ENCODE measurements at regions not wholly inside any gene's neighbourhood (a gene's known extent, or its start where the extent isn't known, plus 50 kb on each side); places are given as distances from the start of the nearest gene placed in this dataset.

DNA sequence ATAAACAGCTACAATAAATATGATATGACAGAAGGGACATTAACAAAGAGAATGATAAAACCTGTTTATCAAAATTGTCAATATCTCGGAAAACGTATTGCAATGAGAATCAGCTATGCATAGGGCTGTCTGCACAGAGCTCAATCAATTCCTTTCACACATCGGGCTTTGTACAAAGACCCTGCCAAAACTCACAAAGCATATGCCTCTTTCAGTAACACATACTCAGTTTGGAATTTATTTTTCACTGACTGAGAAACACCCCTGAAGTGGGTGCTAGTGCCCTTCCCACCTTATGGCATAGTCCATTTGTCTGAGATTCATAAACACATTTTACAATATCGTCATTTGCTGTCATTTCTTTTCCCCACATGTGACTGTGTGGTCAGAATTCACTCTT is 815.8 kb upstream of the FAM98A start:
- no peak overlapping the region for H3K27ac ChIP-seq (ENCODE audit: low read depth in 2 of 2, low read length in 1 of 2)
- 73 to 74% methylated on average over 4 of the region's 4 CpGs for WGBS, 2 donors
- no peaks in the 10 kb centered on the region for H3K36me3 ChIP-seq (ENCODE audit: control insufficient read depth in 2 of 2, insufficient read depth in 2 of 2, low read length in 1 of 2)
- no peaks in the 10 kb centered on the region for H3K4me1 ChIP-seq (ENCODE audit: control insufficient read depth in 2 of 2, insufficient read depth in 2 of 2, low read length in 1 of 2)
- H3K27me3 ChIP-seq (ENCODE audit: control insufficient read depth in 1 of 2, insufficient read depth in 2 of 2, low read length in 2 of 2), result no peaks in the 10 kb centered on the region
- no peak overlapping the region for H3K4me3 ChIP-seq (ENCODE audit: low read depth in 1 of 2, low read length in 2 of 2)
- no peaks in the 10 kb centered on the region for H3K9me3 ChIP-seq (ENCODE audit: control insufficient read depth in 2 of 2, insufficient read depth in 1 of 2, low read depth in 1 of 2, low read length in 1 of 2)

DNA sequence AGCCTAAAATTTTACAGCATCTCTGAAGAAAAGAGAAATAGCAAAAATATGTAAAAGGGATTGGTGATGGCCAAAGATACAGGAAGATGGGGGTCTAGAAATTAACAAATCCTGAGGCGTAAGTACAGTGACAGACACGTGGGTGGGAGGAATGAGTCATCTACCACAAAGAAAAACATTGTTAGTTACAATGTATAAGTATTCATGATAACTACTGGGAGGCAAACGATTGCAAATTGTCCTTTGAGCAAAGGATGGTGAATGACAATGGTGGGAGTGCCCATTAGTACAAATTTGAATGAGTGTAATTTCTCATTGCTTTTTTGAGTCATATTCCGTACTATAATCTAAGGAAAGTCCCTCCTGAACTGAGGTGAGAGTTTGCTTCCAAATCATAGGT is 809.0 kb upstream of the FAM98A start:
- Histone ChIP-seq H3K9me3 (ENCODE audit: control insufficient read depth in 2 of 2, insufficient read depth in 1 of 2, low read depth in 1 of 2, low read length in 1 of 2) (no peaks in the 10 kb centered on the region), H3K4me1 (ENCODE audit: control insufficient read depth in 2 of 2, insufficient read depth in 2 of 2, low read length in 1 of 2) (no peaks in the 10 kb centered on the region), H3K4me3 (ENCODE audit: low read depth in 1 of 2, low read length in 2 of 2) (no peak overlapping the region), H3K36me3 (ENCODE audit: control insufficient read depth in 2 of 2, insufficient read depth in 2 of 2, low read length in 1 of 2) (no peaks in the 10 kb centered on the region), H3K27ac (ENCODE audit: low read depth in 2 of 2, low read length in 1 of 2) (no peak overlapping the region), H3K27me3 (ENCODE audit: control insufficient read depth in 1 of 2, insufficient read depth in 2 of 2, low read length in 2 of 2) (no peaks in the 10 kb centered on the region)
- 56 to 59% methylated on average over 4 of the region's 4 CpGs for WGBS, 2 donors

DNA sequence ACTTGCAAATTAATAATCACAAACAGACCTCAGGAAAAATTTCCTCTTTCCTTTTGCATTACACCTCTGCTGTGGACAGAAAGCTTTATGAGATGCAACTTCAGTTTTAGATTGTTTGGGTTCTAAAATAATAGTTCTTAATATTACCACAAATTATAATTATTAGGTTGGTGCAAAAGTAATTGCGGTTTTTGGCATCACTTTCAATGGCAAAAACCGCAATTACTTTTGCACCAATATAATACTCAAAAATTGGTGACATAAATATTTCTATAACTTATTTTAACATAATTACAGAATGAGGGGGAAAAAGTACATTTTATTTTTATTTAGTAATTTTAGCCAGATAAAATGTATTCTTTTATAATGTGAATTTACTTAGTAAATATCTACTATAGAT is 804.4 kb upstream of the FAM98A start:
- Histone ChIP-seq H3K27me3 (ENCODE audit: control insufficient read depth in 1 of 2, insufficient read depth in 2 of 2, low read length in 2 of 2) (no peaks in the 10 kb centered on the region), H3K9me3 (ENCODE audit: control insufficient read depth in 2 of 2, insufficient read depth in 1 of 2, low read depth in 1 of 2, low read length in 1 of 2) (no peaks in the 10 kb centered on the region), H3K4me1 (ENCODE audit: control insufficient read depth in 2 of 2, insufficient read depth in 2 of 2, low read length in 1 of 2) (no peaks in the 10 kb centered on the region), H3K27ac (ENCODE audit: low read depth in 2 of 2, low read length in 1 of 2) (no peak overlapping the region), H3K36me3 (ENCODE audit: control insufficient read depth in 2 of 2, insufficient read depth in 2 of 2, low read length in 1 of 2) (no peaks in the 10 kb centered on the region), H3K4me3 (ENCODE audit: low read depth in 1 of 2, low read length in 2 of 2) (no peak overlapping the region)
- 91 to 92% methylated on average over 2 of the region's 2 CpGs for WGBS, 2 donors

DNA sequence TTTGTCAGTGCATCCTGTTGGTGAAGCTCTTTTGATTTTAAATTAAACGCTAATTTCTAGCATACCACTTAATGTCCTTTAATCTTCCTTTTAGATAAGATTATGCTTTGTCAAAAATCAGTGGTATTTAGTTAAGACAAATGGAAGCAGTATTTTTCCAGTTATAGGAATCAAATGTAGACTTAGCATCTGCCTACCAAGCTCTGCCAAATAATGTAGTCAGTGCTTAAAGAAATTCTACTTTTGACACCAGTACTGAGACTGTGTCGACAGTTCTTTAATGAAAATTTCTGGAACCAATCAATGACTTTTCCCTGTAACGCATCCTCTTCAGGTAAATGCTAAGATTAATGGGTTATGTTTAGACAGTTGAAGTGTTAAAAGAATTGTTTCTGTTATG is 803.3 kb upstream of the FAM98A start:
- Histone ChIP-seq H3K27me3 (ENCODE audit: control insufficient read depth in 1 of 2, insufficient read depth in 2 of 2, low read length in 2 of 2) (no peaks in the 10 kb centered on the region), H3K4me1 (ENCODE audit: control insufficient read depth in 2 of 2, insufficient read depth in 2 of 2, low read length in 1 of 2) (no peaks in the 10 kb centered on the region)
- WGBS, 2 donors, result 90 to 94% methylated on average over 3 of the region's 3 CpGs

DNA sequence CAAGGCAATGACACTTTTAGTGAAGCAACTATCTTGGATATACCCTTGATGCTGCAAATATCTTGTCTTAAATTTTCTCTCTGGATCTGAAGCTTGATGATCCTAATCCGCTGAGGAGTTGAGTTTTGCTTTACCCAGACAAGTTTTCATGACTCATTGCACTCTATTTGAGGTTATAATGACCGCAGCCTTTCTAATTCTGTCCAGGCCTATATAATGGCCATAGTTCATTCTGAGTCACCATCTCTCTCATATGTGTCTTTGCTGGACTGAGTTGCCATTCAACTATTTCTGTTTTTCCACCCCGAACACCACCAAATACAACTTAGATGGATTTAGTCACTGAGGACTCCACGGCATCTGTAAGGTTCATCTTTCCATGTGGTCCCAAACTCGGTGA is 802.1 kb upstream of the FAM98A start:
- H3K4me3 ChIP-seq (ENCODE audit: low read depth in 1 of 2, low read length in 2 of 2), result no peak overlapping the region
- no peaks in the 10 kb centered on the region for H3K36me3 ChIP-seq (ENCODE audit: control insufficient read depth in 2 of 2, insufficient read depth in 2 of 2, low read length in 1 of 2)
- 81 to 87% methylated on average over 5 of the region's 5 CpGs for WGBS, 2 donors
- H3K27ac ChIP-seq (ENCODE audit: low read depth in 2 of 2, low read length in 1 of 2), result no peak overlapping the region
- H3K4me1 ChIP-seq (ENCODE audit: control insufficient read depth in 2 of 2, insufficient read depth in 2 of 2, low read length in 1 of 2), result no peaks in the 10 kb centered on the region
- H3K27me3 ChIP-seq (ENCODE audit: control insufficient read depth in 1 of 2, insufficient read depth in 2 of 2, low read length in 2 of 2), result no peaks in the 10 kb centered on the region
- H3K9me3 ChIP-seq (ENCODE audit: control insufficient read depth in 2 of 2, insufficient read depth in 1 of 2, low read depth in 1 of 2, low read length in 1 of 2), result no peaks in the 10 kb centered on the region

More for the DNA sequence above, 803.3 kb upstream of the FAM98A start:
- no peaks in the 10 kb centered on the region for H3K36me3 ChIP-seq (ENCODE audit: control insufficient read depth in 2 of 2, insufficient read depth in 2 of 2, low read length in 1 of 2)
- H3K4me3 ChIP-seq (ENCODE audit: low read depth in 1 of 2, low read length in 2 of 2), result no peak overlapping the region
- no peaks in the 10 kb centered on the region for H3K9me3 ChIP-seq (ENCODE audit: control insufficient read depth in 2 of 2, insufficient read depth in 1 of 2, low read depth in 1 of 2, low read length in 1 of 2)
- no peak overlapping the region for H3K27ac ChIP-seq (ENCODE audit: low read depth in 2 of 2, low read length in 1 of 2)

DNA sequence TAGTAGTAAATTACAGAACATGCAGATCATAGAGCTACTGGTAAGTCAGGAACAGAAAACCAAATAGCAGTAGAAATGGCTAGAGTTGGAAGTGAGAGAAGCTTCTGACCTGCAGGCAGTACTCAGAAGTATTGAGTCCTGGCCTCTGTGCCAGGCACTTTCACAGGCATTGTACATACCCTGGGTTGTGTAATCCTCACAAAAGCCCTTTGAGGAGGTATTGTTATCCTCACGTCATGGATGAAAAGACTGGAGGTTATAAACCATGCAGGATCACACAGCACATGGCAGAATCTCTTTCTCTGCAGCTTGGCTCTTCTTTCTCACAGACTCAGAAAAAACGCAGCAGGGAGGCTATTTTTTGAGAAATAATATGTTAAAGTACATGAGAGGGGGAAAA is 789.3 kb upstream of the FAM98A start:
- WGBS, 2 donors, result 54 to 55% methylated on average over 2 of the region's 2 CpGs
- no peaks in the 10 kb centered on the region for H3K4me1 ChIP-seq (ENCODE audit: control insufficient read depth in 2 of 2, insufficient read depth in 2 of 2, low read length in 1 of 2)
- no peak overlapping the region for H3K4me3 ChIP-seq (ENCODE audit: low read depth in 1 of 2, low read length in 2 of 2)
- H3K9me3 ChIP-seq (ENCODE audit: control insufficient read depth in 2 of 2, insufficient read depth in 1 of 2, low read depth in 1 of 2, low read length in 1 of 2), result no peaks in the 10 kb centered on the region
- no peak overlapping the region for H3K27ac ChIP-seq (ENCODE audit: low read depth in 2 of 2, low read length in 1 of 2)
- no peaks in the 10 kb centered on the region for H3K36me3 ChIP-seq (ENCODE audit: control insufficient read depth in 2 of 2, insufficient read depth in 2 of 2, low read length in 1 of 2)
- H3K27me3 ChIP-seq (ENCODE audit: control insufficient read depth in 1 of 2, insufficient read depth in 2 of 2, low read length in 2 of 2), result no peaks in the 10 kb centered on the region

DNA sequence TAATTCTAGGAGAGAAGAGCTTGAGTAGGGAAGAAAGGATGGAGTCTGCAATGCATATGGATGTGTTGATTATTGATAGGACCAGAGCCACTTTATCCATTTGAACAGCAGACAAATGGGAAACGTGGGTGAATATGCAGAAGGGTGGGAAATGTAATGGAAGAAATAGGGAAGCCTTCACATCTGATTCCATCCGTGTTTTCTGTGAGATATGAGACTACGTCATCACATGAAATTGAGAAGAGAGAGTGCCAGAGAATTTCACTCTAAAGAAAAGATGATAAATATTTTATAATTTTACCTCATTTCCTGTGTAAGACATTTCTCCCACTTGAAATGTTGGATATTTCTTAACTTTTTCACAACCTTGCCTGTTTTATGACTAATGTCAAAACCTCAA is 788.4 kb upstream of the FAM98A start:
- WGBS, 2 donors, result 67 to 75% methylated on average over 3 of the region's 3 CpGs
- Histone ChIP-seq H3K4me1 (ENCODE audit: control insufficient read depth in 2 of 2, insufficient read depth in 2 of 2, low read length in 1 of 2) (no peaks in the 10 kb centered on the region), H3K27ac (ENCODE audit: low read depth in 2 of 2, low read length in 1 of 2) (no peak overlapping the region), H3K4me3 (ENCODE audit: low read depth in 1 of 2, low read length in 2 of 2) (no peak overlapping the region), H3K9me3 (ENCODE audit: control insufficient read depth in 2 of 2, insufficient read depth in 1 of 2, low read depth in 1 of 2, low read length in 1 of 2) (no peaks in the 10 kb centered on the region), H3K27me3 (ENCODE audit: control insufficient read depth in 1 of 2, insufficient read depth in 2 of 2, low read length in 2 of 2) (no peaks in the 10 kb centered on the region), H3K36me3 (ENCODE audit: control insufficient read depth in 2 of 2, insufficient read depth in 2 of 2, low read length in 1 of 2) (no peaks in the 10 kb centered on the region)

DNA sequence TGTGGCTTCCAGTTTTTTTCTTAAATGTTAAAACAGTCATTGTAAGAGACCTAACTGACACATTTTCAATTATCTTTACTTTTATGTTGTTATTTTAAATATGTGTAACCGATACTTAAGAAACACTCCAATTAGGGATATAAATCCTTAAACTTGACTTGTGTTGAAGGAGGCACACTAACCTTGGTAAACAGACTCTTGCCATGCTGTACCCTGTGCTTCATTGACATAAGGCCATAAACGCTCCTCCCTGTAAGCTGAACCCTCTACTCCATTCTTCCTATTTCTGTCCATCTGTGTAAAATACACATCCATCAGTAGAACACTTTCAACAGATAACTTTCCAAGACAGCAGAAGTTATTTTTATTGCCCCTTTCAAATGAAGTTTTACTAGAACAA is 780.5 kb upstream of the FAM98A start:
- Histone ChIP-seq H3K36me3 (ENCODE audit: control insufficient read depth in 2 of 2, insufficient read depth in 2 of 2, low read length in 1 of 2) (no peaks in the 10 kb centered on the region), H3K4me3 (ENCODE audit: low read depth in 1 of 2, low read length in 2 of 2) (no peak overlapping the region), H3K27ac (ENCODE audit: low read depth in 2 of 2, low read length in 1 of 2) (no peak overlapping the region), H3K9me3 (ENCODE audit: control insufficient read depth in 2 of 2, insufficient read depth in 1 of 2, low read depth in 1 of 2, low read length in 1 of 2) (no peaks in the 10 kb centered on the region), H3K27me3 (ENCODE audit: control insufficient read depth in 1 of 2, insufficient read depth in 2 of 2, low read length in 2 of 2) (no peaks in the 10 kb centered on the region), H3K4me1 (ENCODE audit: control insufficient read depth in 2 of 2, insufficient read depth in 2 of 2, low read length in 1 of 2) (no peaks in the 10 kb centered on the region)
- 56 to 64% methylated on average over 2 of the region's 2 CpGs for WGBS, 2 donors

DNA sequence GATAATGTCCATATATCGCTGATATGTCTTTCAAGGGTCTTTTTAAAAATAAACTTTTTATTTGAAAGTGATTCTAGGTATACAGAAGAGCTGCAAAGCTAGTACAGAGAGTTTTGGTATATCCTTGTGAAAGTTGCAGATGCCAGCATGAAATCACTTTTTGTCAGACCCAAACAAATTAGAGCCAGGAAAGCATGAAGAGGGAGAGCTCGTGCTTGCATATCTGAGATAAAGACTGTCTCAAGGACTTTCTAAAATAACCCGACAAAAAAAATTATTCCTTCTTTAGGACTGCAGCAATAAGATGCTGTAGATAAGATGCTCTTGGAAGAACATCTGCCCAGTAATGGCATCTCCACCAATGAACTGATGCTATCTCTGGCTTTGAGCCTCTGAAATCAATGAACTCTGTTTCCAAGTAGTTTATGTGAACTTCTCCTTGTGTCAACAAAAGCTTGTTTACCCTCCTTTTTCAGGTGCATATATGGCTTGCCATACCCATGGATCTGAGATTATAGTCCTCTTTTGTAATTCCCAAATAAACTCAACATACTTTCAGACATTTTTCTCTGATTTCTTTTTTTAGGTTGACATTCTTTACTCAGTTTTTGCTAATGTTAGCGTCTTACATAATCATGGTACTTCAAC is 774.6 kb upstream of the FAM98A start:
- Histone ChIP-seq H3K4me3 (ENCODE audit: low read depth in 1 of 2, low read length in 2 of 2) (no peak overlapping the region), H3K36me3 (ENCODE audit: control insufficient read depth in 2 of 2, insufficient read depth in 2 of 2, low read length in 1 of 2) (no peaks in the 10 kb centered on the region)

DNA sequence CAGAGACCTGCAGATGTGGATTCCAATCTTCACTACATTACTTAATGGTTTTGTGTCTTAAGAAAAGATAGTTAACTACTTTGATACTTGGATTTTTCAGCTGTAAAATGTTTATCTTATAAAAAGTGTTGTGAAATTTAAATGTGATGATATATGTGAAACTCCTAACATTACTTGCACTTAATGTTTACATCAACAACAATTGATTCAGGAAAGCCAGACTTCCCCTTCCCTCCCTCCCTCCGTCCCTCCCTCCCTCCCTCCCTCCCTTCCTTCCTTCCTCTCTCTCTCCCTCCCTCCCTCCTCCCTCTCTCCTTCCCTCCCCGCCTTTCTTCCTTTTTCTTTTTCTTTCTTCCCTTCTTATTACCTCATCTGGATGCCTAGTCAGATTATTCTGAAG is 773.9 kb upstream of the FAM98A start:
- no peaks in the 10 kb centered on the region for H3K36me3 ChIP-seq (ENCODE audit: control insufficient read depth in 2 of 2, insufficient read depth in 2 of 2, low read length in 1 of 2)
- 63 to 68% methylated on average over 2 of the region's 2 CpGs for WGBS, 2 donors
- H3K4me3 ChIP-seq (ENCODE audit: low read depth in 1 of 2, low read length in 2 of 2), result no peak overlapping the region
- no peak overlapping the region for H3K27ac ChIP-seq (ENCODE audit: low read depth in 2 of 2, low read length in 1 of 2)
- H3K27me3 ChIP-seq (ENCODE audit: control insufficient read depth in 1 of 2, insufficient read depth in 2 of 2, low read length in 2 of 2), result no peaks in the 10 kb centered on the region
- no peaks in the 10 kb centered on the region for H3K4me1 ChIP-seq (ENCODE audit: control insufficient read depth in 2 of 2, insufficient read depth in 2 of 2, low read length in 1 of 2)
- no peaks in the 10 kb centered on the region for H3K9me3 ChIP-seq (ENCODE audit: control insufficient read depth in 2 of 2, insufficient read depth in 1 of 2, low read depth in 1 of 2, low read length in 1 of 2)

More for the DNA sequence above, 774.6 kb upstream of the FAM98A start:
- Histone ChIP-seq H3K9me3 (ENCODE audit: control insufficient read depth in 2 of 2, insufficient read depth in 1 of 2, low read depth in 1 of 2, low read length in 1 of 2) (no peaks in the 10 kb centered on the region), H3K4me1 (ENCODE audit: control insufficient read depth in 2 of 2, insufficient read depth in 2 of 2, low read length in 1 of 2) (no peaks in the 10 kb centered on the region), H3K27me3 (ENCODE audit: control insufficient read depth in 1 of 2, insufficient read depth in 2 of 2, low read length in 2 of 2) (no peaks in the 10 kb centered on the region), H3K27ac (ENCODE audit: low read depth in 2 of 2, low read length in 1 of 2) (no peak overlapping the region)
- WGBS, 2 donors, result 52 to 55% methylated on average over 4 of the region's 4 CpGs
